HG03135 (cell line): ENCODE measurements at regions not wholly inside any gene's neighbourhood (a gene's known extent, or its start where the extent isn't known, plus 50 kb on each side); places are given as distances from the start of the nearest gene placed in this dataset.

ENCODE experiments used
- ATAC-seq: cut with Tn5 transposase; IDR thresholded peaks from one replicate; pipeline ENCODE4 v1.9.1; 2021; ENCODE audit warnings: mild to moderate bottlenecking, moderate library complexity; ENCODE audit not compliant: unreplicated experiment

DNA sequence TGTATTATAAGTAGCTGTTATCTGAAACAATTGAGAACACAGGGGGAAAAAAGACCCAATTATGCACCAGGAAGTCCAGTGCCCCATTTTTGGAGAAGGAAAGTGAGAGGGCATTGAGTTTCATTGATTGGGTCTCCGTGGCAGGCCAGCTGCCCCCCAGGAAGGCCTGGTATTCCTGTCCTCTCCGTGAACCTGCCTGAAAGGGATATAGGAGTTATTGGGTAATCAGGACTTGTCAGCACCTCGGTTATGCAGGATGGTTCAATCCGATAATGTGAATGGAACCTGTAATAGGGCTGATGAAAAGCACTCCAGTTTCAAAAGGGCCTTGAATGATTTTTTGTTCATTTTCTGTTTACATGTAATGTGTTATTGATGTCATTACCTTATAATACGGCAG lies 122.0 kb upstream of the RARB start:
- ATAC-seq, result no peak

- no peak for ATAC-seq
These were observed 121.4 kb upstream of the RARB start for GRCh38 chr3:25306705-25307104.

- no peak for ATAC-seq
These were observed 114.8 kb upstream of the RARB start for GRCh38 chr3:25313286-25313685.

GRCh38 chr3:25324954-25325655 lies 103.0 kb upstream of the RARB start:
- no peak for ATAC-seq

- no peak for ATAC-seq
These were observed 92.7 kb upstream of the RARB start for GRCh38 chr3:25335356-25335755.

GRCh38 chr3:25338158-25338725 lies 89.8 kb upstream of the RARB start:
- no peak for ATAC-seq

- ATAC-seq, result no peak
These were observed 88.8 kb upstream of the RARB start for GRCh38 chr3:25339225-25339624.

DNA sequence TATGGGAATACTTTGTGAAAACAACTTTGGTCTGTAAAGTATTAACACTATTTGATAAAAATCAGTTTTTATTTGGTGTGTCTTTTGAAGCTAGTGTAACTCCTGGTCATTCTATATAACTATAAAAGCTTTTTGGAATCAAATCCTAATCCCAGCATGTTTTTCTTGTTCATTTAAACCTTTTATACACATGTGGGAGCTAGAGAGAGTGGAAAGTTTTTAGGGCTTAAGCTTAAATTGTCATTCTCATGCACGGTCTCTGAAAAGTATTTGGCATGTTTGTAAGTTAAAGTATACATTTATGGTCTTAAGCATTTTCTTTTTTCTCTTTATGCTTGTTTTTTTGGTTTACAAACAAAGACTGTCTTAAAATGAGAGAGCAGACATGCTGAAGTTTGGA lies 83.4 kb upstream of the RARB start:
- no peak for ATAC-seq

DNA sequence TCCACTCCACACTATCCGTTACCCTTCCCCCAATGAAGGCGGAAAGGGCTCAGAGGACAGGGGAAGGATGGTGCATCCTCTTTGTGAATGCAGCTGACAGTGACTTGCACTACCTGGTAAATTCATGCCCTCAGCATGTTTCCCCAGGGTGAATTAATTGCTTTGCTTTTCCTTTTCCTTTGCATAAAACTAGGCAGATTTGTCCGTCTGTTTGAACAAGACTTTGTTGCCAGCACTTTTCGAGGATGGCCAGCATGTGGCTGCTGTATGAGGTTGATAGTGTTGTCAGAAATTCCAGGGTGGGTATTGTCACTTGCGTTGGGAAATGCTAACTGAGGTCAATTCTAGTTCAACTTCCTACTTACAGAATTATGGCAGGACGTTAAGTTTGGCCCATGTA lies 79.0 kb upstream of the RARB start:
- ATAC-seq, result no peak

GRCh38 chr3:25349828-25350724 lies 78.0 kb upstream of the RARB start:
- no peak for ATAC-seq

- no peak for ATAC-seq
These were observed 77.3 kb upstream of the RARB start for GRCh38 chr3:25350725-25351114.

- ATAC-seq, result no peak
These were observed 74.0 kb upstream of the RARB start for GRCh38 chr3:25354071-25354470.

DNA sequence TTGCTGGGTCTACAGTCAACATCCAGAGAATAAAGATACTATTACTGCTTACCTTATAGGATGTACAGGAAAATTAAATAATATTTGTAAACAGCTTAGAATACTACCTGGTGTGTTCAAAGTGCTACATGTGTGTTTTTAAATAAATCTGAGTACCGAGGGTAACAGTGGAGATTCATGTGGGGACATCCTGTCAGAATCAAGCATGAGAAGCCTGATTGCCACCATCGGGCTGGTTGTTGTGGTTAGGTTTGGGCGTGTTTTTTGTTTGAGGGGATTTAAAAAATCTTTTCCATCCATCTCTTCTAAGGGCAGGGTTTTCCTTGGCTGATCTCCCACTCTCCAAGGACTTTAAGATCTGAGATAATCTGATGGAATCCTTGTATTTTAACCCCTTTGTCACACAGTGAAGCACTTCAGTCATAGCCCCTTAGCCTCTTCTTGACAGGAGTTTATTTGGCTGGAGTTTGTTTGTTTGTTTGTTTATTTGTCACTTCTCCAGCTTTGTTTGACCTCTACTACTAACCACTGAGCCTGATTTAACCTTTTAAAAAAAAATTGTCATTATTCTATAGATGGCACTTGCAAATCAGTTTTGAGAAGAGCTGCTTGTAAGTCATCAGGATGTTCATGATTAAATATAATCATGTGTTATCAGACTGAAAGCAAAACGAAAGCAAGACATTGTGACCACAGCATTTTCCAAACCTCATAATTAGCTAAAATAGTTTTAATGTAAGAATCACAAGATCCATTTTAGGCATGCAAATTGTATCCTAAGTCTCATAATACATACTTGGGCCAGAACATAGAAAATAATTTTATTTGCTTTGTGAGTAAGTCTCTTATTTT lies 72.8 kb upstream of the RARB start:
- no peak for ATAC-seq

DNA sequence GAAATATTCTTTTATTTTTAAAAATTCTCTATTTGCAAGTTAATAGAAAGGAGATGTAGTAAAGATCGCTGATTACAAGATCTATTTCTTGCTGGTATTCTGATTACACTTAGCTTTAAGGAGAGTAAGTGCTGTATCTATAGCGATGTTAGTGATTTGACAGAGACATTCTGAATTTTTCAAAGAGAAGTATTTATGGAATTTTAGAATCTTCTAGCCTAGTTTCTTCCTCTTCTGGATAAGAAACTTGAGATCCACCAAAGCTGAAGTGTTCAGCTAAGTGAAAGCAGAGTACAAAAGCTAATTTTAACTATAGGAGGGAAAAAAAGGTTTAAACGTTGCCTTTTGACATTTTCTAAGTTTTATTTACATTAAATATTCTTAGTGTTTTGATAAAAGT lies 72.1 kb upstream of the RARB start:
- no peak for ATAC-seq

- no peak for ATAC-seq
These were observed 65.9 kb upstream of the RARB start for GRCh38 chr3:25362118-25362517.

GRCh38 chr3:25365636-25366035 lies 62.4 kb upstream of the RARB start:
- ATAC-seq, result no peak

- no peak for ATAC-seq
These were observed 61.0 kb upstream of the RARB start for GRCh38 chr3:25367025-25367424.

GRCh38 chr3:25372167-25372566 lies 55.9 kb upstream of the RARB start:
- ATAC-seq, result no peak

DNA sequence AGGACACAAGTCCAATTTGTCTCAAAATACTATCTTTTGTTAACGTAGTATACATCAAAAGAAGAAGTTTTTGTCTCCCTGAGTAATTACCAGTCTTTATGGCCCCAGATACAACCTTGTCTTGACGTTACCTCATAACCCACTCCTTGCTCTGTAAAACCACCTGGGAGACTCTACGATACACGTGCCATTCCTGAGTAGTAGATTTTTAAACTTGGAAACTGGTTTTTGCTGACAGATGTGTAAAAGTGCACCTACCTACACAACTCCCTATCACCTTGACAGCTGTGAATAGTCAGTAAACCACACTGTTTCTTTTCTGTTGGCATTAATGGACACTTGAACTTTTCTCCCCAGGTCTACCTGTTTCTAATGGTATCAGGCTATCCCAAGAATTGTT lies 51.7 kb upstream of the RARB start:
- no peak for ATAC-seq

DNA sequence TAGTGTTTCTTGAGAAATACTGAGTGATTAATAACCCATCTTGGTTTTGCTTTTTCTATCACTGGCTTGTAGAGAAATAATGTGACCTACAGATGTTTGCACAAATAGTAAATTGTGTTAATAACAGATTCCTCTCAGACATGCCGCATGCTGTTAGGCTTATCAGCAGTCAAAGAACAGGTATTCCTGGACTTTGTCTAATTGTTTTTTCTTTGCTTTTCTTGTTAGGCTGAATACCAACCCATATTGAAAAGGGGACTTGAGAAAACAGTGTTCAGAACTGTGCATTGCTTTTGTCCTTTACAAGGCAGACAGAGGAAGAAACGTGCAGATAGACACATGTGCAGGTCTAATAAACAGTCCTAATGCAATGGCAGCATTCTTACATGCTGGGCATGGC lies 51.0 kb upstream of the RARB start:
- no peak for ATAC-seq
